NCI-H748 (cell line): ENCODE measurements at regions not wholly inside any gene's neighbourhood (a gene's known extent, or its start where the extent isn't known, plus 50 kb on each side); places are given as distances from the start of the nearest gene placed in this dataset.

ENCODE experiments used
- DNase-seq: peaks from one replicate; lab custom pipeline; 2025; ENCODE audit not compliant: unreplicated experiment; lab: John Stamatoyannopoulos, UW

GRCh38 chr10:126846959-126847358 lies 58.3 kb upstream of the DOCK1 start:
- no peak for DNase-seq

- DNase-seq: no peak
Measured at GRCh38 chr10:126847666-126848065, 57.6 kb upstream of the DOCK1 start.

- DNase-seq: no peak
Measured at GRCh38 chr10:126849646-126850045, 55.6 kb upstream of the DOCK1 start.

GRCh38 chr10:126851414-126852108 lies 53.7 kb upstream of the DOCK1 start:
- DNase-seq: no peak

GRCh38 chr10:126854726-126855495 lies 50.3 kb upstream of the DOCK1 start:
- no peak for DNase-seq
